AG04449 (cell line): ENCODE measurements at regions not wholly inside any gene's neighbourhood (a gene's known extent, or its start where the extent isn't known, plus 50 kb on each side); places are given as distances from the start of the nearest gene placed in this dataset.

Experiments
- CTCF ChIA-PET: fragments of 350-600 bp; formaldehyde crosslinking; extraction: SDS; loops from one replicate; lab custom pipeline; 2021; ENCODE audit warnings: antibody characterized with exemption; lab: Yijun Ruan, JAX
- POLR2A ChIA-PET: fragments of 400-600, 350-600 bp; formaldehyde crosslinking; extraction: SDS; loops from one replicate; lab custom pipeline; 2020; ENCODE audit warnings: antibody characterized with exemption, inconsistent platforms; lab: Yijun Ruan, JAX
- DNase-seq: peaks from one replicate; pipeline ENCODE4 v3.0.0-alpha.2; 2010; ENCODE audit warnings: low read depth, low spot score
- H3K4me3 ChIP-seq: 2 replicates; pipeline ENCODE4 v1.5.1; 2011; ENCODE audit warnings: low read depth, mild to moderate bottlenecking, control low read depth, low read length
- CTCF ChIP-seq: IDR thresholded peaks from one replicate; pipeline ENCODE4 v1.5.1; 2011; ENCODE audit warnings: mild to moderate bottlenecking, moderate library complexity, low read length, control low read depth, inconsistent platforms; ENCODE audit not compliant: insufficient read depth; ENCODE audit errors: missing control alignments

GRCh38 chr14:76638841-76639240 is 122.4 kb upstream of the VASH1 start:
- CTCF ChIA-PET = interaction anchor here (1.5 to 2.9 kb wide), 2 partner anchors 10 to 588 kb away, joined by 6 to 17 read pairs; no protein-coding TSS in a partner anchor
- DNase-seq = no peak
- POLR2A ChIA-PET = no interaction called here
- H3K4me3 ChIP-seq = no peak overlapping the region
- no peak for TF ChIP-seq CTCF

- no peak for TF ChIP-seq CTCF
- ChIA-PET POLR2A (no interaction called here), CTCF (interaction anchor here (1.5 to 2.9 kb wide), 2 partner anchors 9 to 589 kb away, joined by 6 to 17 read pairs; no protein-coding TSS in a partner anchor)
- DNase-seq = no peak
- no peak overlapping the region for H3K4me3 ChIP-seq
Measured at GRCh38 chr14:76639606-76640229, 121.5 kb upstream of the VASH1 start.

- CTCF ChIA-PET = no interaction called here
- POLR2A ChIA-PET = no interaction called here
- H3K4me3 ChIP-seq = no peak overlapping the region
- no peak for TF ChIP-seq CTCF
- DNase-seq = no peak
Measured at GRCh38 chr14:76640923-76641395, 120.3 kb upstream of the VASH1 start.

GRCh38 chr14:76641541-76641940 is 119.7 kb upstream of the VASH1 start:
- CTCF ChIA-PET = no interaction called here
- TF ChIP-seq CTCF = no peak
- DNase-seq = no peak
- H3K4me3 ChIP-seq = no peak overlapping the region
- POLR2A ChIA-PET = no interaction called here

GRCh38 chr14:76643887-76644286 is 117.4 kb upstream of the VASH1 start:
- TF ChIP-seq CTCF = no peak
- POLR2A ChIA-PET = no interaction called here
- CTCF ChIA-PET = interaction anchor here (1.2 to 6.9 kb wide), 2 partner anchors 189 to 594 kb away, joined by 4 to 54 read pairs; no protein-coding TSS in a partner anchor
- DNase-seq = no peak
- no peak overlapping the region for H3K4me3 ChIP-seq

GRCh38 chr14:76644855-76645518 is 116.3 kb upstream of the VASH1 start:
- no peak overlapping the region for H3K4me3 ChIP-seq
- DNase-seq = no peak
- POLR2A ChIA-PET = no interaction called here
- TF ChIP-seq CTCF = peak; percentile 51
- CTCF ChIA-PET = interaction anchor here (1.0 to 6.9 kb wide), 6 partner anchors 59 to 936 kb away, joined by 3 to 54 read pairs (median 4); no protein-coding TSS in a partner anchor
